ENCODE measurements at regions not wholly inside any gene's neighbourhood (a gene's known extent, or its start where the extent isn't known, plus 50 kb on each side); places are given as distances from the start of the nearest gene placed in this dataset.

GRCh38 chr4:156643826-156644225 lies 327.8 kb downstream of the PDGFC start:
- no peak for DNase-seq (ENCODE audit: low spot score)

GRCh38 chr4:156642161-156642560 lies 329.4 kb downstream of the PDGFC start:
- no peak for DNase-seq (ENCODE audit: low spot score)

DNA sequence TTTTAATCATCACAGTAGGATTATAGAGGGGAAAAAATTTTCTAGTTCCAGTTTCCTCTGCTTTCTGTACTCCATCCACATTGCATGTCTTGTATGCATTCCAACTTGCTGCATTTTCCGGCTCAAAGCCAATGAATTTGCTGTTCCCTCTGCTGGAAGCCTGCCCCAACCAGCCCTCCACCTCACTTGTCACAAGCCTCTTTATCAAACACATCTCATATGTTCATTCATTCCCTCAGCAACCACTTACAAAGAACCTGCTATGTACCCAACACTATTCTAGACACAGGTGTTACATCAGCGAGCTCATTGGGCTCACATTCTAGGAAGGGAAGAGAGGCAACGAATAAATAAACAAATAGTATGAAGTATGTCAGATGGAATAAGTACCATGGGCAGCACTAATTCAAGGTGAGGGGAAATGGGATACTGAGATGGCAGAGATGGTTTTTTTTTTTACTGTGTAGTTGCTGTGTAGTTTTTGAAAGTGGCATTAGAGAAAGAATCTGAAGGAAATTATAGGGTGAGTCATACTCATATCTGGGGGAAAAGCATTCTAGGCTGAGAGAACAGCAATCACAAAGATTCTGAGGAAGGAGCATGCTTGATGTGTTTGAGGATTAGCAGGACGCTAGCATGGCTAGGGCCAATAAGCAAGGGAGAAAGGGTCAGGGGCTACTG lies 332.5 kb downstream of the PDGFC start:
- DNase-seq (ENCODE audit: low spot score) = no peak

GRCh38 chr4:156638334-156638733 lies 333.3 kb downstream of the PDGFC start:
- no peak for DNase-seq (ENCODE audit: low spot score)

- DNase-seq (ENCODE audit: low spot score) = no peak
These were observed 335.2 kb downstream of the PDGFC start for GRCh38 chr4:156636381-156636780.

GRCh38 chr4:156635051-156635450 lies 336.5 kb downstream of the PDGFC start:
- no peak for DNase-seq (ENCODE audit: low spot score)

DNA sequence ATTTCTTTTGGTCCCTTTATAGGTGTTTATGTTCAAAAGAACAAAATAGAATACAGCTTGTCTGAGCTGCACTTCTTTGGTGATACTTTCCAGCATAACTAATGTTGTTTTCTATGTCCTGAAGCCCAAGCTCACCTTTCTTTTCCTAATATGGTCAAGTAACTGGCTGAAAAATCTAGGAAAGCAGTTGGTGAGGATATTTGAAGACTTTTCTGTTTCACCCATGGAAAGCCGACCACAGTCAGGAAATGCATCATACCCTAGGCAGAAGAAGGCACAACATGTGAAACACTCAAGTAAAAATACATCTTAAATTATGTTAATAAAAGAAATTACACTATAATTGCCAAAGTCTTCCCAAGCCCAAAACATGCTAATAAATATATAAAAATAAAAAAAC lies 337.0 kb downstream of the PDGFC start:
- DNase-seq (ENCODE audit: low spot score) = no peak

- DNase-seq (ENCODE audit: low spot score) = no peak
These were observed 337.8 kb downstream of the PDGFC start for GRCh38 chr4:156633847-156634246.

DNA sequence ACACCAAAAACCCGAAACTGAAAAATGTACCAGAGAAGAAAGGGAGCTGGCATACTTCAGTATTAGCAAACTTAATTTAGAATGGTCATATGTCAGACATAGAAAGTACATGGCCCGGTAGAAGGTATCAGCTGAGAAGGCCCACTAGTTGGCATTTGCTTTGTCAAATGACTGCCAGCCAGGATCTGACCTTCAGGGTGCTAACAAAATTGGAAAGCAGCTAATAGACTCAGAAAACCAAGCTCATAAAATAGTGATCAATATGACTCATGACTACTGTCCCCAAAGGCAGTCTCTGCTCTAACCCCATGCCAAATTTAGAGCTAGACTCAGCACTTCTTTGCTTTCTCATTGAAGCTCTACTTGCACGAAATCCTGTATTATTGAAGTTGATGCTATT lies 342.7 kb downstream of the PDGFC start:
- DNase-seq (ENCODE audit: low spot score) = no peak

GRCh38 chr4:156623376-156623775 lies 348.2 kb downstream of the PDGFC start:
- no peak for DNase-seq (ENCODE audit: low spot score)

- DNase-seq (ENCODE audit: low spot score) = no peak
These were observed 350.8 kb downstream of the PDGFC start for GRCh38 chr4:156620786-156621185.

- DNase-seq (ENCODE audit: low spot score) = no peak
These were observed 352.3 kb downstream of the PDGFC start for GRCh38 chr4:156619154-156619934.

DNA sequence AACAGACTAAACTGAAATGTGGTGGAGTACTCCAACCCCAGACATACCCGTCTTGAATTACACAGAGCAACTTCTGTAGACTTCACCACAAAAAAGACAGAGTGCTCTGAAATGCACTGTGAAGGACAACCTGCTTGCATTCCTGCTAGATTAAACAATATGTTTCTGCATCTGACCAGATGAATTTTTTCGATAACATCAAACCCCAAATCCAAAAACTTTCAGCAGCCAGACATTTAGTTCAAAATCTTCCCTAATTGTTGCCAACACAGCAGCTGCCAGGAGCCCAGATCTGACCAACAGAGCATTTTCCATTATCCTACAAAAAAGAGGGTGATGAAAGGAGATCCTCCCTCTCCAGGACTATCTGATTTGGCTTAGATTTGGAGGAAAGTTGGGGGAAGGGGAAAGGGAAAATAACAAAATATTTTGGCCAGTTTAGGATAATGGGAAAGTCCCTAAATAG lies 356.5 kb downstream of the PDGFC start:
- no peak for DNase-seq (ENCODE audit: low spot score)

- no peak for DNase-seq (ENCODE audit: low spot score)
These were observed 357.1 kb downstream of the PDGFC start for GRCh38 chr4:156614536-156614935.

GRCh38 chr4:156609421-156609820 lies 362.2 kb downstream of the PDGFC start:
- DNase-seq (ENCODE audit: low spot score) = no peak

GRCh38 chr4:156608651-156609050 lies 362.9 kb downstream of the PDGFC start:
- no peak for DNase-seq (ENCODE audit: low spot score)

GRCh38 chr4:156607478-156607857 lies 364.1 kb downstream of the PDGFC start:
- no peak for DNase-seq (ENCODE audit: low spot score)

DNA sequence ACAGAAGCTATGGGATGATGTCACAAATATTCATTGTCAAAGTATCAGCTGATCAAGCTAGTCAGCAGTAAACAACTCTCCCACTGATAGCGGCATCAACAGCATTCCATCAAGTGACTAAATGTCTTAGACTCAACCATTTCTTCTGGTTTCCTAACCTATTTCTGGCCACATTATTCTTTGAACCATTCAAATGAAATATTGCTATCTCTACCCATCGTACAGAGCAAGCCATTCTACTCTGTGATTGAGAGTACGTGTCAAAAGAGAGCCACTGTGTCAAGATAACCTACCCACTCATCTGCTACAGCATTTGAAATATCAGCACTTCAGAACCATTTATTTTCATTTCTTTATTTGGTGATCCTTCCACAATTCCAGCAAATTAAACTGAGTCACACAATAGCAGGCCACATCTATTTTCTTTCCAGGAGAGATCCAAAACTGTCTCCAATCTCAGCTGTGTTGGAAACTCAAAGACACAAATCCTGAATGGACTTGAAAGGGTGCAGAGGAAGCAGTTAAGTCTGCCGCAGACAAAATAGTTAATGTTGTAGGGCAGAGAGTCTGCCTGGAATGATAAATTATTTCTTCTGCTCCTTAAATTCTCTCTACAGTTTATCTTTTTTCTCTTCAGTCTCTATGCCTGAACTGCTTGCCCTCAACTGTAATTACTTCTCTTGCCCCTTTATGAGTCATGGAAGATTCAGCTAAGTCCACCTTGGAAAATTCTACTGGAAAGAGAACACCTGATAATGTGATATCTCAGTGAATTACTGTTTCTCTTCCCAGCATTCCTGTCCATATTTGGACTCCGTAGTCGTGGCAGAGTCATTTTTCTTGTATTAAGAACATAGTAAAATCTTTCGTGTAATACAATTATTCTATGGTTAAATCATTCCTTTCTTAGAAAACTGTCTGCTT lies 364.8 kb downstream of the PDGFC start:
- no peak for DNase-seq (ENCODE audit: low spot score)

DNA sequence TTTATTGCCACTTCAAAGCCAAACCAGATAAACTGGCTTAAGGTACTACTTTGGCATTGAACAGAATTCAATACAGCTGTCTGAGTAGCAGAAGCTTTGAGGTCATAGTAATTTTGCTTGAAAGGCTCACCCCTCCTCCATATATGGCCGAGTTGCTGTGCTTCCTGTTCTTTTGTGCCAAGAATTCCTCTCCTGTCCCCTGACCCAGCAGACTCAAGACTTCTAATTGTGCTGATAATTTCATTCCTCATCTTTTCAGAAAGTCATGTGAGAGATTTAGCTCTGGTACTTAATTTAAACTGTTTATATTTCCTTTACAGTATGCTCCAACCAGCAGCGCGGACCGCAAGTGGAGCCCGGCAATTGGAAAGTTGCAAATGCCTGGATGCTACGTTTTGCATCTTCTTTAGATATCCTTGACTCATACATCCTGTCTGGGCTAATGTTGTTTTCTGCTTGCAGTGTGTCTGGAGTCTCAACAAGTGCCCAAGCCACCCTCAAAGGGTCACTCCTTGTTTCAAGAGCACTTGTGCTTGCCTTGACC lies 373.4 kb downstream of the PDGFC start:
- DNase-seq (ENCODE audit: low spot score) = peak; percentile 1

DNA sequence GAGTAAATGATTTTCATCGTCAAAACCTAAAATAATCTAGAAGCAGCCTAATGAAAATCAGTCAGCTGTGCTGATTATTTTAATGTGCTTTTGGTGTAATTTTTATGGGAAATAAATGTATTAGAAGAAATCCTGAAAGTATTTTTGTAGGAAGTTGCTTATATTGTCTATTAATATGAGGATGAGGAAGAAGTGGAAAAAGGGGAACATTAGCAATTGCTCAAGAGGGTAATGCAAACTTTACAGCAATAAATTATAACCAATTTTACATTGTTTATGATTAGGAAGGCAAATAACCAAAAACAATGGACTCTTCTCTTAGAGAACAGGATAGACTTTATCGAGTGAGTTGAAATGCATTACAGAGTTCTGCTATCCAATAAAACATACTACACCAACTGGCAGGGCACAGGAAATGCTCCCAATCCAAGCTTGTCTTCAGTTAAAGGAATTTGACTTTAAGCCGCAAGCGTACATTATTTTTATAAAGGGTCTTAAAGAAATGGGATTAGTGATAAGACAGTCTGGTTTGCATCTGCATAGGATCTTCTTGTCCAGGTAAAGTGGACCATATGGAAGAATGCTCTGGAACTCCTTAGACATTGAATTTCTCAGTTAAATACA lies 374.8 kb downstream of the PDGFC start:
- no peak for DNase-seq (ENCODE audit: low spot score)

DNA sequence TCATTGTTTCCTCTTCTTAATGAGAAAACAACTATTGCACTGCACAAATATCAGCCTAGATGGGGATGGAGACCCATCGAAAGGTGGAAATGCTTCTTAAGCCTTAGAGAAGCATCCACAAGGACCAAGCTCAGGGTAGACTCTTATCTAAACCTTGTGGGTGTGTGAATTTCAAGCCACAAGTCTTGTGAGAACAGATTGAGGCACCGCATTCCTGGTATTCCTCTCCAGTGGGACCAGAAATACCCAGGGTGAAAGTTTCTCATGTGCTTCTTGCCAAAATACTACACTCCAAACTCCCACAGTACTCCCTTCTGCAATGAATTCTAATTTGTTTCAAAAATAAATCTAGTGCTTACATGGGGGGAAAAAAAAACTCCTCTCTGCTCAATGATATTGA lies 375.6 kb downstream of the PDGFC start:
- no peak for DNase-seq (ENCODE audit: low spot score)

GRCh38 chr4:156595041-156595440 lies 376.6 kb downstream of the PDGFC start:
- DNase-seq (ENCODE audit: low spot score) = no peak

Data from SW480 (cell line).